Neural cell (in vitro differentiated cells): ENCODE measurements at regions not wholly inside any gene's neighbourhood (a gene's known extent, or its start where the extent isn't known, plus 50 kb on each side); places are given as distances from the start of the nearest gene placed in this dataset.

Source experiments
- H2AFZ ChIP-seq: fragments of 200-600, 300-800 bp; sonication (generic), shearing (Covaris generic); 2 replicates; pipeline ENCODE4 v1.6.0; 2014; ENCODE audit warnings: low read depth, mild to moderate bottlenecking, antibody characterized with exemption, low read length, moderate library complexity
- H3F3A ChIP-seq: fragments of 200-600 bp; shearing (Covaris generic); 2 replicates; pipeline ENCODE4 v1.6.1; 2016; ENCODE audit warnings: mild to moderate bottlenecking, moderate library complexity, mixed read lengths, antibody characterized with exemption, low read length; ENCODE audit not compliant: insufficient read depth, poor library complexity, severe bottlenecking
- H3K27ac ChIP-seq: fragments of 200-600, 300-800 bp; sonication (generic), shearing (Covaris generic); 2 replicates; pipeline ENCODE4 v1.5.1; 2014; ENCODE audit warnings: mild to moderate bottlenecking, low read length, moderate library complexity
- H3K27me3 ChIP-seq: fragments of 300-800, 200-600 bp; sonication (generic), shearing (Covaris generic); 2 replicates; pipeline ENCODE4 v1.6.0; 2014; ENCODE audit warnings: mild to moderate bottlenecking, low read depth, low read length, moderate library complexity; ENCODE audit not compliant: insufficient read depth
- H3K36me3 ChIP-seq: fragments of 300-800, 200-600 bp; sonication (generic), shearing (Covaris generic); 2 replicates; pipeline ENCODE4 v1.5.1; 2014; ENCODE audit warnings: mild to moderate bottlenecking, antibody characterized with exemption, low read length, moderate library complexity; ENCODE audit not compliant: insufficient read depth
- H3K4me2 ChIP-seq: fragments of 300-800, 200-600 bp; sonication (generic), shearing (Covaris generic); 2 replicates; pipeline ENCODE4 v1.6.0; 2014; ENCODE audit warnings: mild to moderate bottlenecking, low read length
- H3K4me3 ChIP-seq: fragments of 300-800, 200-600 bp; sonication (generic), shearing (Covaris generic); 2 replicates; pipeline ENCODE4 v1.5.1; 2014; ENCODE audit warnings: mild to moderate bottlenecking, low read length, moderate library complexity
- H3K79me2 ChIP-seq: fragments of 200-600 bp; shearing (Covaris generic); replicated peaks from 2 replicates; pipeline ENCODE4 v1.6.0; 2014; ENCODE audit warnings: mild to moderate bottlenecking, low read length, moderate library complexity; ENCODE audit not compliant: insufficient read depth
- H3K9ac ChIP-seq: fragments of 300-800, 200-600 bp; sonication (generic), shearing (Covaris generic); 2 replicates; pipeline ENCODE4 v1.6.1; 2016; ENCODE audit warnings: mild to moderate bottlenecking, low read length, mixed read lengths
- H3K9me2 ChIP-seq: fragments of 200-600 bp; shearing (Covaris generic); 2 replicates; pipeline ENCODE4 v1.6.1; 2016; ENCODE audit warnings: mild to moderate bottlenecking, low read length, mixed read lengths; ENCODE audit not compliant: insufficient read depth
- H3K9me3 ChIP-seq: fragments of 200-600, 300-800 bp; sonication (generic), shearing (Covaris generic); 2 replicates; pipeline ENCODE4 v1.6.1; 2016; ENCODE audit warnings: mild to moderate bottlenecking, mixed run types, low read length, moderate library complexity, mixed read lengths
- H4K20me1 ChIP-seq: fragments of 200-600 bp; shearing (Covaris generic); 2 replicates; pipeline ENCODE4 v1.6.1; 2016; ENCODE audit warnings: mild to moderate bottlenecking, mixed run types; ENCODE audit not compliant: insufficient read depth
- EP300 ChIP-seq: fragments of 450-650 bp; conservative IDR thresholded peaks from 2 replicates; pipeline ENCODE4 v1.6.1; 2014; ENCODE audit warnings: antibody characterized with exemption, mild to moderate bottlenecking, moderate library complexity; ENCODE audit not compliant: poor library complexity, severe bottlenecking
- EZH2 ChIP-seq: fragments of 200-600, 300-800 bp; shearing (Covaris generic), sonication (generic); IDR thresholded peaks from 2 replicates; pipeline ENCODE4 v1.6.1; 2014; ENCODE audit warnings: antibody characterized with exemption, low read length, borderline replicate concordance, mild to moderate bottlenecking; ENCODE audit not compliant: insufficient read depth, poor library complexity, severe bottlenecking
- MXI1 ChIP-seq: fragments of 450-650 bp; conservative IDR thresholded peaks from 2 replicates; pipeline ENCODE4 v1.6.1; 2014; ENCODE audit warnings: antibody characterized with exemption, mild to moderate bottlenecking; ENCODE audit not compliant: poor library complexity, severe bottlenecking
- POLR2AphosphoS5 ChIP-seq: IDR thresholded peaks from 2 replicates; pipeline ENCODE4 v1.6.1; 2012
- RAD21 ChIP-seq: fragments of 450-650 bp; conservative IDR thresholded peaks from 2 replicates; pipeline ENCODE4 v1.6.1; 2014; ENCODE audit warnings: antibody characterized with exemption, mild to moderate bottlenecking, moderate library complexity
- SMC3 ChIP-seq: fragments of 450-650 bp; conservative IDR thresholded peaks from 2 replicates; pipeline ENCODE4 v1.6.1; 2014; ENCODE audit warnings: antibody characterized with exemption, mild to moderate bottlenecking, moderate library complexity; ENCODE audit not compliant: poor library complexity
- TAF1 ChIP-seq: IDR thresholded peaks from 2 replicates; pipeline ENCODE4 v1.6.1; 2012; ENCODE audit warnings: low read depth
- TF ChIP-seq, protein P1 (sequence below): IDR thresholded peaks from 2 replicates; pipeline ENCODE4 v1.6.1; 2012; ENCODE audit warnings: borderline replicate concordance
- TF ChIP-seq, protein P2 (sequence below): fragments of 450-650 bp; IDR thresholded peaks from 2 replicates; pipeline ENCODE4 v1.5.1; 2014; ENCODE audit warnings: antibody characterized with exemption, mild to moderate bottlenecking, moderate library complexity; ENCODE audit not compliant: poor library complexity, severe bottlenecking

DNA sequence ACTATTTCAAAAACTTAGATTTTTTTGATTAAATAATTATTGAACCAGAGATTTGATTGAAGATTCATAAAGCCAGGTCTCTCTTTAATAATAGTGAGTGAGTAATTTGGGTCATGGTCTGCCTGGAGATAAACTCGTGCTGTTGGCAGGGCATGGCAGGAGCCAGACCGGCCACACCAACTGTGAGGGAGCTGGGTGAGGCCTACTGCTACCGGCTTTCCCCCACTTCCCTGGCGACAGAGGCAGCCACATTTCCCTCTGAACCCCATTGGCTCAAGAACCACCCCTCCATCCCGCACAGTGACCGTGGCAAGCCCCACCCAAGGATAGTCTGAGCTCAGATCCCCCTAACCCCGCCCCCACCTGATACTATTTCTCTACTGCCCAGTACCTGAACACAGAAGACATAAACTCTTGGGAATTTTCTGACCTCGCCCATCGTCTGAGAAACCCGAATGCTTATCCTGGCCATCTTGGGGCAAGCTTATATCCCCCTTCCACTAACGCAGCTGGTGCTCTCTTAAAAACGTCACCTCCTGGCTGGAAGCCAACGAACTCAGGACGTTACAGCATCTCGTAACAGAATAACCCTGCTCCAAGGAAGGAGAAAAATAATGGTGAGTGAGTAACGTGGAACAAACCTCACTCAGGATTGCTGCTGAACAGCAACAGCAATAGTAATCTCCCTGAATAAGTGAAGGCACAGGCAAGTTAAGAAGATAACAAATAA, 627.6 kb upstream of the PCDH9 start:
- Histone ChIP-seq H3F3A (no peaks in the 10 kb centered on the region), H2AFZ (no peak overlapping the region), H3K79me2 (no peaks in the 10 kb centered on the region), H3K27ac (no peak overlapping the region), H4K20me1 (no peaks in the 10 kb centered on the region), H3K4me3 (no peak overlapping the region), H3K27me3 (no peaks in the 10 kb centered on the region), H3K9me3 (no peaks in the 10 kb centered on the region), H3K9ac (no peak overlapping the region), H3K9me2 (no peaks in the 10 kb centered on the region), H3K4me2 (no peak overlapping the region), H3K36me3 (no peaks in the 10 kb centered on the region)
- TF ChIP-seq SMC3 (no peak), TAF1 (no peak), POLR2AphosphoS5 (no peak), MXI1 (no peak), RAD21 (no peak), EP300 (no peak), EZH2 (no peak)
- TF ChIP-seq, protein P1, sequence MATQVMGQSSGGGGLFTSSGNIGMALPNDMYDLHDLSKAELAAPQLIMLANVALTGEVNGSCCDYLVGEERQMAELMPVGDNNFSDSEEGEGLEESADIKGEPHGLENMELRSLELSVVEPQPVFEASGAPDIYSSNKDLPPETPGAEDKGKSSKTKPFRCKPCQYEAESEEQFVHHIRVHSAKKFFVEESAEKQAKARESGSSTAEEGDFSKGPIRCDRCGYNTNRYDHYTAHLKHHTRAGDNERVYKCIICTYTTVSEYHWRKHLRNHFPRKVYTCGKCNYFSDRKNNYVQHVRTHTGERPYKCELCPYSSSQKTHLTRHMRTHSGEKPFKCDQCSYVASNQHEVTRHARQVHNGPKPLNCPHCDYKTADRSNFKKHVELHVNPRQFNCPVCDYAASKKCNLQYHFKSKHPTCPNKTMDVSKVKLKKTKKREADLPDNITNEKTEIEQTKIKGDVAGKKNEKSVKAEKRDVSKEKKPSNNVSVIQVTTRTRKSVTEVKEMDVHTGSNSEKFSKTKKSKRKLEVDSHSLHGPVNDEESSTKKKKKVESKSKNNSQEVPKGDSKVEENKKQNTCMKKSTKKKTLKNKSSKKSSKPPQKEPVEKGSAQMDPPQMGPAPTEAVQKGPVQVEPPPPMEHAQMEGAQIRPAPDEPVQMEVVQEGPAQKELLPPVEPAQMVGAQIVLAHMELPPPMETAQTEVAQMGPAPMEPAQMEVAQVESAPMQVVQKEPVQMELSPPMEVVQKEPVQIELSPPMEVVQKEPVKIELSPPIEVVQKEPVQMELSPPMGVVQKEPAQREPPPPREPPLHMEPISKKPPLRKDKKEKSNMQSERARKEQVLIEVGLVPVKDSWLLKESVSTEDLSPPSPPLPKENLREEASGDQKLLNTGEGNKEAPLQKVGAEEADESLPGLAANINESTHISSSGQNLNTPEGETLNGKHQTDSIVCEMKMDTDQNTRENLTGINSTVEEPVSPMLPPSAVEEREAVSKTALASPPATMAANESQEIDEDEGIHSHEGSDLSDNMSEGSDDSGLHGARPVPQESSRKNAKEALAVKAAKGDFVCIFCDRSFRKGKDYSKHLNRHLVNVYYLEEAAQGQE: no peak
- TF ChIP-seq, protein P2, sequence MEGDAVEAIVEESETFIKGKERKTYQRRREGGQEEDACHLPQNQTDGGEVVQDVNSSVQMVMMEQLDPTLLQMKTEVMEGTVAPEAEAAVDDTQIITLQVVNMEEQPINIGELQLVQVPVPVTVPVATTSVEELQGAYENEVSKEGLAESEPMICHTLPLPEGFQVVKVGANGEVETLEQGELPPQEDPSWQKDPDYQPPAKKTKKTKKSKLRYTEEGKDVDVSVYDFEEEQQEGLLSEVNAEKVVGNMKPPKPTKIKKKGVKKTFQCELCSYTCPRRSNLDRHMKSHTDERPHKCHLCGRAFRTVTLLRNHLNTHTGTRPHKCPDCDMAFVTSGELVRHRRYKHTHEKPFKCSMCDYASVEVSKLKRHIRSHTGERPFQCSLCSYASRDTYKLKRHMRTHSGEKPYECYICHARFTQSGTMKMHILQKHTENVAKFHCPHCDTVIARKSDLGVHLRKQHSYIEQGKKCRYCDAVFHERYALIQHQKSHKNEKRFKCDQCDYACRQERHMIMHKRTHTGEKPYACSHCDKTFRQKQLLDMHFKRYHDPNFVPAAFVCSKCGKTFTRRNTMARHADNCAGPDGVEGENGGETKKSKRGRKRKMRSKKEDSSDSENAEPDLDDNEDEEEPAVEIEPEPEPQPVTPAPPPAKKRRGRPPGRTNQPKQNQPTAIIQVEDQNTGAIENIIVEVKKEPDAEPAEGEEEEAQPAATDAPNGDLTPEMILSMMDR: no peak

DNA sequence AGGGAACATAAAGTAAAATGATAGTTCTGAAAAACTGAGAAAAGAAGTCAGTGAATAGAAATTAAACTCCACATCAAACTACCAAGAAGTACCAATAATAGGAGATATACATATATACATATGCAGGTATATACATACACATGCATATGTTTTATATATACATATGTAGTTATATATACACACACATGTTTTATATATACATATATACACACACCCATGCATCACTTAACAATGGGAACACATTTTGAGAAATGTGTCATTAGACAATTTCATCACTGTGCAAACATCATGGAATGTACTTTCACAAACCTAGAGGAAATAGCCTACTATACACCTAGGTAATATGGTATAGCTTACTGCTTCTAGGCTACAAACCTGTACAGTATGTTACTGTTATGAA, 626.8 kb upstream of the PCDH9 start:
- no peak overlapping the region for H3K4me3 ChIP-seq
- H3K36me3 ChIP-seq: no peaks in the 10 kb centered on the region
- H3K9me2 ChIP-seq: no peaks in the 10 kb centered on the region
- H3K27ac ChIP-seq: no peak overlapping the region
- H3K9me3 ChIP-seq: no peaks in the 10 kb centered on the region
- no peaks in the 10 kb centered on the region for H4K20me1 ChIP-seq
- H3K9ac ChIP-seq: no peak overlapping the region
- no peaks in the 10 kb centered on the region for H3F3A ChIP-seq
- no peak overlapping the region for H3K4me2 ChIP-seq
- H3K27me3 ChIP-seq: no peaks in the 10 kb centered on the region
- H2AFZ ChIP-seq: no peak overlapping the region
- TF ChIP-seq EZH2 (no peak), RAD21 (no peak), EP300 (no peak), POLR2AphosphoS5 (no peak), TAF1 (no peak), MXI1 (no peak), SMC3 (no peak)
- TF ChIP-seq, protein P2: no peak
- TF ChIP-seq, protein P1: no peak
- H3K79me2 ChIP-seq: no peaks in the 10 kb centered on the region
